SK-N-MC (cell line): ENCODE measurements at regions not wholly inside any gene's neighbourhood (a gene's known extent, or its start where the extent isn't known, plus 50 kb on each side); places are given as distances from the start of the nearest gene placed in this dataset.
"Not testable (repeated sequence)": the region's sequence is repeated elsewhere in the genome, so short reads cannot be mapped to it uniquely, and the experiment has no call there.

Source experiments
- DNase-seq: peaks from one replicate; pipeline ENCODE4 v3.0.0-alpha.2; 2011; ENCODE audit warnings: low read depth, low spot score
- H3K27ac ChIP-seq: fragments of 200-600 bp; sonication (generic); 2 replicates; pipeline ENCODE4 v1.5.1; 2016; ENCODE audit warnings: mixed run types
- H3K36me3 ChIP-seq: fragments of 200-600 bp; sonication (generic); 2 replicates; pipeline ENCODE4 v1.6.1; 2017; ENCODE audit warnings: antibody characterized with exemption, low read length, mixed read lengths; ENCODE audit not compliant: insufficient read depth
- H3K4me3 ChIP-seq: fragments of 200-600 bp; sonication (generic); 2 replicates; pipeline ENCODE4 v1.5.1; 2016
- H3K9ac ChIP-seq: fragments of 200-600 bp; sonication (generic); 2 replicates; pipeline ENCODE4 v1.8.0; 2017; ENCODE audit warnings: mixed run types, mixed read lengths; ENCODE audit not compliant: insufficient read length
- H3K9me3 ChIP-seq: fragments of 200-600 bp; sonication (generic); 2 replicates; pipeline ENCODE4 v1.6.1; 2017; ENCODE audit warnings: low read depth, mild to moderate bottlenecking, antibody characterized with exemption, low read length, moderate library complexity, mixed read lengths
- POLR2AphosphoS5 ChIP-seq: IDR thresholded peaks from 2 replicates; pipeline ENCODE4 v1.6.1; 2012; ENCODE audit warnings: mild to moderate bottlenecking, low read depth, low read length, borderline replicate concordance

GRCh38 chr9:40991741-40992471 is 136.6 kb downstream of the FOXD4L6 start:
- not testable (repeated sequence) for H3K27ac ChIP-seq, H3K9me3 ChIP-seq, H3K36me3 ChIP-seq
- Histone ChIP-seq H3K9ac (peak overlapping the region; percentile 80), H3K4me3 (peak overlapping the region; percentile 75)
- peak; percentile 78 for DNase-seq
- TF ChIP-seq POLR2AphosphoS5, result peak; percentile 84

DNA sequence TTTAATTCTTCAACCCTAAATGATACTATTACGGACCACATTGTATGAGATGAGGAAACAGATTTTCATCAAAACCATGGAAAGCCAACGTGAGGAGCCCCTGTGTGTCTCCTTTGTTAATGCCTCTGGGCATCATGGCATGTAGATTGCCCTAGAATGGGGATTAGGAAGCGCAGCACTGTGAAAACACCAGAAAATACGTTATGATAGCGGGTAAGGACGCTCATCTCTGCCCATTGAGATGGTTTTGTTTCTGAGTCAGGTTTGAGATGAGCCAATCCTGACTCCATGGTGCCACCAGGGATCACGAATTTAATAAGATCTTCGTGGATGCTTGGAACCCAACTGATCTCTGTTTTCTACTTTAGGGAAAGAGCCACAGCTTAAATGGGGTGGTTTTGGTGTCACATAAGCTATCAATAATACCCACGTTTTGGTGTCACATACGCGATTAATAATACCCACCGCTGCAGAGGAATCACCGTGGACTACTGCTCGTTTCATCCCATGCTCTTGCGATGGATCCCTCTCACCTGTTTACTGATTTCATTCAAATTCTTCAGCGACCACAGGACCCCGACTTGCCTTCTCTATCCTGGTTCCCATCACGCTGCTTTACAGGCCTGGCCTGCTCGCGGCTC is 137.3 kb downstream of the FOXD4L6 start:
- not testable (repeated sequence) for DNase-seq, H3K9me3 ChIP-seq, H3K27ac ChIP-seq, H3K36me3 ChIP-seq
- peak overlapping the region; percentile 75 for H3K4me3 ChIP-seq
- H3K9ac ChIP-seq, result peak overlapping the region; percentile 75

GRCh38 chr9:40986332-40986731 is 142.1 kb downstream of the FOXD4L6 start:
- H3K36me3 ChIP-seq, DNase-seq, H3K9me3 ChIP-seq: not testable (repeated sequence)

GRCh38 chr9:40975351-40975750 is 153.1 kb downstream of the FOXD4L6 start:
- H3K36me3 ChIP-seq, H3K4me3 ChIP-seq, H3K9ac ChIP-seq, H3K27ac ChIP-seq, H3K9me3 ChIP-seq, DNase-seq: not testable (repeated sequence)

More at GRCh38 chr9:40986332-40986731, 142.1 kb downstream of the FOXD4L6 start:
- not testable (repeated sequence) for H3K4me3 ChIP-seq, H3K9ac ChIP-seq, H3K27ac ChIP-seq

- H3K4me3 ChIP-seq, DNase-seq, H3K27ac ChIP-seq, H3K36me3 ChIP-seq, H3K9me3 ChIP-seq, H3K9ac ChIP-seq: not testable (repeated sequence)
Measured at GRCh38 chr9:40974912-40975311, 153.6 kb downstream of the FOXD4L6 start.

GRCh38 chr9:40971773-40972172 is 156.7 kb downstream of the FOXD4L6 start:
- H3K4me3 ChIP-seq, H3K9me3 ChIP-seq, H3K27ac ChIP-seq, H3K36me3 ChIP-seq, H3K9ac ChIP-seq, DNase-seq: not testable (repeated sequence)

DNA sequence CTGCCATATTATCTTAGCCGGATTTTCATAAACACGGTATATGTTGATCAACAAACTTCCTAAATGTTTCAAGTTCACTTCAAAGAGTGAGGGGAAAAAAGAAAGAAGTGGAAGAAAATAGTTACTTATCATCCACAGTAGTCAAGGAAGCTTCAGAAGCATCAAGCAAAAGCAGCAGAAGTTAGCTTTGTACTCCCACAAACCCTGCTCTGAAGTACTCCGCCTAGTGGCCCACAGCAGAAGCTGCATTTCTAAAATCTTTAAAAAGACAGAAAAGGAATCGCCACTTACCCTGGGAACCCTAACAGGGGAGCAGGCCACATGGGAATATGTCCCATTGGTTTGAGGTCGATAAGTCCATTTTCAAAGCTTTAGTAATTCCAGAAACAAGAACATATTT is 158.1 kb downstream of the FOXD4L6 start:
- not testable (repeated sequence) for H3K9ac ChIP-seq, H3K4me3 ChIP-seq, DNase-seq, H3K9me3 ChIP-seq, H3K36me3 ChIP-seq, H3K27ac ChIP-seq

GRCh38 chr9:40962461-40962860 is 166.0 kb downstream of the FOXD4L6 start:
- H3K9ac ChIP-seq, H3K4me3 ChIP-seq, H3K9me3 ChIP-seq, H3K36me3 ChIP-seq, H3K27ac ChIP-seq, DNase-seq: not testable (repeated sequence)

DNA sequence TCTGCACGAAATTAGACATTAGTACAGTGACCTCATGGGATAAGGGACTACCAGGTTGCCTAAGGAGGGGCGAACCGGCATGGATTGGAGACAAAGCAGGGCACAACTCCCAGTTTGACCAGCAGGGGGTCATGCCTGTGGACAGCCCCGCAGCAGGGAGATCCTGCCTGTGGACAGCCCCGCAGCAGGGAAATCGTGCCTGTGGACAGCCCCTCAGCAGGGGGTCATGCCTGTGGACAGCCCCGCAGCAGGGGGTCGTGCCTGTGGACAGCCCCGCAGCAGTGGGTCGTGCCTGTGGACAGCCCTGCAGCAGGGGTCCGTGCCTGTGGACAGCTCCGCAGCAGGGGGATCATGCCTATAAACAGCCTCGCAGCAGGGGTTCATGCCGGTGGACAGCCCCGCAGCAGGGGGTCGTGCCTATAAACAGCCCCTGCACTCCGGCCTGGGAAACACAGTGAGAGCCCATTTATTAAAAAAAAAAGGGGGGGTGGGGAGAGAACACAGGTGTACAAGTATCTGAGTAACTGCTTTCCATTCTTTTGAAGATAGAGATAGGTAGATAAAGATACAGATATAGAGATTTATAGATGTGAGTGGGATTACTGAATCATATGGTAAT is 176.5 kb downstream of the FOXD4L6 start:
- DNase-seq, H3K4me3 ChIP-seq, H3K36me3 ChIP-seq, H3K27ac ChIP-seq, H3K9me3 ChIP-seq, H3K9ac ChIP-seq: not testable (repeated sequence)

GRCh38 chr9:40946228-40946627 is 182.3 kb downstream of the FOXD4L6 start:
- H3K9me3 ChIP-seq, H3K4me3 ChIP-seq, H3K36me3 ChIP-seq, H3K9ac ChIP-seq, DNase-seq, H3K27ac ChIP-seq: not testable (repeated sequence)

DNA sequence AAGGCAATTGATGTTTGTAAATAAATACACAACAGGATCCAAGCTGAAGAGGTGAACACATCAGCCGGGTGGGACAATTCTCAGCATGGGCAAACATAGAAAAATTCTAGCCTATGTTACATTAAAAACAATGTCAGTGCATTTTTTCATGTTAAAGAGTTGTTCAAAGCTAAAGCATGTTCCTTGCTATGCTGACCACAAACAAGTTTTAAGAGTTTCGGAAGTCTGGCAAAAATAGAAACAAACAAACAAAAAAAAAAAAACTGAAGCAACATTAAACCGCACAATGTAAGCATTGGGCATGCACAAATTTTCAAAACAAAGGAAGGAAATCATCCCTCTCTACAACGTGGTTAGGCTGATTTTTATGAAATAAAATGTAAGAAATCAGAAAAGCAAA is 185.8 kb downstream of the FOXD4L6 start:
- not testable (repeated sequence) for H3K36me3 ChIP-seq, H3K9ac ChIP-seq, H3K4me3 ChIP-seq, H3K9me3 ChIP-seq, H3K27ac ChIP-seq, DNase-seq

- not testable (repeated sequence) for H3K36me3 ChIP-seq, H3K9ac ChIP-seq, DNase-seq
Measured at GRCh38 chr9:40939888-40940209, 188.6 kb downstream of the FOXD4L6 start.

GRCh38 chr9:40939201-40939887 is 189.1 kb downstream of the FOXD4L6 start:
- not testable (repeated sequence) for H3K27ac ChIP-seq, DNase-seq, H3K4me3 ChIP-seq, H3K36me3 ChIP-seq, H3K9ac ChIP-seq, H3K9me3 ChIP-seq

More at GRCh38 chr9:40939888-40940209, 188.6 kb downstream of the FOXD4L6 start:
- H3K27ac ChIP-seq, H3K4me3 ChIP-seq, H3K9me3 ChIP-seq: not testable (repeated sequence)
